GM10248 (cell line): ENCODE measurements at regions not wholly inside any gene's neighbourhood (a gene's known extent, or its start where the extent isn't known, plus 50 kb on each side); places are given as distances from the start of the nearest gene placed in this dataset.

ENCODE experiments used
- CTCF ChIA-PET: fragments of 300-600 bp; sonication (Branson Sonifier 250); formaldehyde crosslinking; extraction: SDS; loops from one replicate; lab custom pipeline; 2021; ENCODE audit warnings: antibody characterized with exemption; lab: Yijun Ruan, JAX
- POLR2A ChIA-PET: fragments of 350-650 bp; sonication (Branson Sonifier 250); formaldehyde crosslinking; extraction: SDS; loops from one replicate; lab custom pipeline; 2020; ENCODE audit warnings: antibody characterized with exemption; lab: Yijun Ruan, JAX
- DNase-seq: peaks from one replicate; pipeline ENCODE4 v3.0.0; 2012; ENCODE audit errors: extremely low spot score
- CTCF ChIP-seq: IDR thresholded peaks from 2 replicates; pipeline ENCODE4 v1.5.1; 2012; ENCODE audit warnings: mild to moderate bottlenecking, low read depth; ENCODE audit errors: extremely low read depth, missing control alignments, control extremely low read depth

- ChIA-PET POLR2A (no interaction called here), CTCF (no interaction called here)
- no peak for DNase-seq
- no peak for TF ChIP-seq CTCF
These were observed 149.6 kb downstream of the SOX9 start for GRCh38 chr17:72270273-72270924.

GRCh38 chr17:72271603-72272002, 150.8 kb downstream of the SOX9 start:
- CTCF ChIA-PET, result interaction anchor here (0.6 kb wide), 1 partner anchor 8 kb away, joined by 3 read pairs; no protein-coding TSS in a partner anchor
- no peak for DNase-seq
- POLR2A ChIA-PET, result no interaction called here
- TF ChIP-seq CTCF, result no peak

- TF ChIP-seq CTCF, result no peak
- DNase-seq, result no peak
- CTCF ChIA-PET, result no interaction called here
- POLR2A ChIA-PET, result no interaction called here
These were observed 152.7 kb downstream of the SOX9 start for GRCh38 chr17:72273289-72274056.

GRCh38 chr17:72274614-72275013, 153.8 kb downstream of the SOX9 start:
- CTCF ChIA-PET, result interaction anchor here (1.8 kb wide), 1 partner anchor 9 kb away, joined by 4 read pairs; no protein-coding TSS in a partner anchor
- no peak for TF ChIP-seq CTCF
- DNase-seq, result no peak
- POLR2A ChIA-PET, result no interaction called here

- ChIA-PET CTCF (no interaction called here), POLR2A (no interaction called here)
- no peak for TF ChIP-seq CTCF
- DNase-seq, result no peak
These were observed 160.1 kb downstream of the SOX9 start for GRCh38 chr17:72280881-72281280.

- no peak for DNase-seq
- CTCF ChIA-PET, result no interaction called here
- POLR2A ChIA-PET, result no interaction called here
- TF ChIP-seq CTCF, result no peak
These were observed 161.7 kb downstream of the SOX9 start for GRCh38 chr17:72282439-72283029.
